Cerebellar nuclear complex (tissue), 1 donor: ENCODE measurements at regions not wholly inside any gene's neighbourhood (a gene's known extent, or its start where the extent isn't known, plus 50 kb on each side); places are given as distances from the start of the nearest gene placed in this dataset.
A peak's percentile ranks its signal among the peaks of the same experiment; 100 is the strongest.

Source experiments
- DNase-seq, 2 experiments: peaks; one replicate each; lab custom pipeline; 2025; lab: John Stamatoyannopoulos, UW

- no peak for DNase-seq
These were observed 263.0 kb upstream of the CADM1 start for GRCh38 chr11:115767047-115767802.

- no peak for DNase-seq
These were observed 262.3 kb upstream of the CADM1 start for GRCh38 chr11:115766561-115766960.

- DNase-seq = no peak
These were observed 261.6 kb upstream of the CADM1 start for GRCh38 chr11:115765803-115766239.

- no peak for DNase-seq
These were observed 260.0 kb upstream of the CADM1 start for GRCh38 chr11:115764176-115764575.

- DNase-seq = no peak
These were observed 257.6 kb upstream of the CADM1 start for GRCh38 chr11:115761817-115762216.

- no peak for DNase-seq
These were observed 257.1 kb upstream of the CADM1 start for GRCh38 chr11:115761348-115761747.

GRCh38 chr11:115760461-115761320 is 256.5 kb upstream of the CADM1 start:
- DNase-seq = no peak

GRCh38 chr11:115759622-115760460 is 255.6 kb upstream of the CADM1 start:
- no peak for DNase-seq

- peak in 1 of 2 experiments; percentile 51 for DNase-seq
These were observed 253.8 kb upstream of the CADM1 start for GRCh38 chr11:115758011-115758410.

GRCh38 chr11:115751243-115752015 is 247.2 kb upstream of the CADM1 start:
- no peak for DNase-seq

- no peak for DNase-seq
These were observed 241.6 kb upstream of the CADM1 start for GRCh38 chr11:115745610-115746512.

- no peak for DNase-seq
These were observed 240.9 kb upstream of the CADM1 start for GRCh38 chr11:115745066-115745465.

- no peak for DNase-seq
These were observed 239.5 kb upstream of the CADM1 start for GRCh38 chr11:115743719-115744118.

GRCh38 chr11:115741376-115742107 is 237.3 kb upstream of the CADM1 start:
- no peak for DNase-seq

- no peak for DNase-seq
These were observed 236.1 kb upstream of the CADM1 start for GRCh38 chr11:115740324-115740723.

- DNase-seq = no peak
These were observed 235.7 kb upstream of the CADM1 start for GRCh38 chr11:115739878-115740277.

GRCh38 chr11:115739146-115739545 is 234.9 kb upstream of the CADM1 start:
- DNase-seq = no peak

GRCh38 chr11:115737875-115738274 is 233.7 kb upstream of the CADM1 start:
- DNase-seq = no peak

GRCh38 chr11:115736146-115736545 is 231.9 kb upstream of the CADM1 start:
- DNase-seq = no peak

GRCh38 chr11:115724666-115725065 is 220.5 kb upstream of the CADM1 start:
- DNase-seq = no peak
